GM19467 (cell line): ENCODE measurements at regions not wholly inside any gene's neighbourhood (a gene's known extent, or its start where the extent isn't known, plus 50 kb on each side); places are given as distances from the start of the nearest gene placed in this dataset.

Experiments
- ATAC-seq: cut with Tn5 transposase; IDR thresholded peaks from one replicate; pipeline ENCODE4 v1.9.1; 2021; ENCODE audit warnings: mild to moderate bottlenecking, moderate library complexity; ENCODE audit not compliant: unreplicated experiment

GRCh38 chr11:115893461-115894099 is 389.4 kb upstream of the CADM1 start:
- ATAC-seq: no peak

- no peak for ATAC-seq
Observed at GRCh38 chr11:115892016-115892415, 387.8 kb upstream of the CADM1 start.

- ATAC-seq: no peak
Observed at GRCh38 chr11:115891581-115891980, 387.4 kb upstream of the CADM1 start.

GRCh38 chr11:115890500-115890899 is 386.3 kb upstream of the CADM1 start:
- ATAC-seq: no peak

- ATAC-seq: no peak
Observed at GRCh38 chr11:115889712-115890111, 385.5 kb upstream of the CADM1 start.

- ATAC-seq: no peak
Observed at GRCh38 chr11:115887727-115888126, 383.5 kb upstream of the CADM1 start.

- ATAC-seq: no peak
Observed at GRCh38 chr11:115887316-115887715, 383.1 kb upstream of the CADM1 start.

GRCh38 chr11:115886422-115886733 is 382.2 kb upstream of the CADM1 start:
- no peak for ATAC-seq

- ATAC-seq: no peak
Observed at GRCh38 chr11:115885535-115886421, 381.6 kb upstream of the CADM1 start.

GRCh38 chr11:115884800-115885534 is 380.8 kb upstream of the CADM1 start:
- no peak for ATAC-seq

GRCh38 chr11:115874843-115875242 is 370.6 kb upstream of the CADM1 start:
- no peak for ATAC-seq

- ATAC-seq: no peak
Observed at GRCh38 chr11:115873813-115874212, 369.6 kb upstream of the CADM1 start.

- no peak for ATAC-seq
Observed at GRCh38 chr11:115872416-115872815, 368.2 kb upstream of the CADM1 start.

GRCh38 chr11:115871161-115871760 is 367.0 kb upstream of the CADM1 start:
- no peak for ATAC-seq

- ATAC-seq: peak; percentile 63
Observed at GRCh38 chr11:115869780-115870431, 365.7 kb upstream of the CADM1 start.

GRCh38 chr11:115869131-115869530 is 364.9 kb upstream of the CADM1 start:
- no peak for ATAC-seq

GRCh38 chr11:115860246-115860645 is 356.0 kb upstream of the CADM1 start:
- ATAC-seq: no peak

GRCh38 chr11:115848611-115849010 is 344.4 kb upstream of the CADM1 start:
- no peak for ATAC-seq

GRCh38 chr11:115848080-115848479 is 343.9 kb upstream of the CADM1 start:
- no peak for ATAC-seq

- ATAC-seq: no peak
Observed at GRCh38 chr11:115845872-115846271, 341.7 kb upstream of the CADM1 start.

GRCh38 chr11:115843685-115844084 is 339.5 kb upstream of the CADM1 start:
- ATAC-seq: no peak
